ENCODE measurements at regions not wholly inside any gene's neighbourhood (a gene's known extent, or its start where the extent isn't known, plus 50 kb on each side); places are given as distances from the start of the nearest gene placed in this dataset.

- TF ChIP-seq CTCF (IDR thresholded peaks at IDR 0.05) (no peak), POLR2A (IDR thresholded peaks at IDR 0.05) (no peak)
Observed at GRCh38 chr1:18553388-18553787, 72.7 kb downstream of the KLHDC7A start.

Measured in heart left ventricle (tissue), 13 donors.